ENCODE measurements at regions not wholly inside any gene's neighbourhood (a gene's known extent, or its start where the extent isn't known, plus 50 kb on each side); places are given as distances from the start of the nearest gene placed in this dataset.
A peak's percentile ranks its signal among the peaks of the same experiment; 100 is the strongest.

DNA sequence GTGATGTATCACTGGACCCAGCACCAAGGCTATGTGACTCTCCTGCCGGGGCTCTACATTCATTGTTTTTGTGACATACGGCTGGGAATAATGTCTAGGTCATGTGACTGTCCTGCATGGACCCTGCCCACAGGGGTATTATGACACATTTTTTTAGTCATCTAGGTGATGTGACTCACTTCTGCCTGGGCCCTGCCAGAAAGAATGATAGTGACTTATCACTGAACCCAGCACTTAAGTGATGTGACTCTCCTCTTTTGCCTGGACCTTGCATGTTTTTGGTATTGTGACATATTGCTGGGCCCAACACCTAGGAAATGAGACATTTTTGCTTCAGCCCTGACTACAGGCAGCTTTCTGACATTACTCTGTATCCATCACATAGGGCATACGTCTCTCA lies 51.1 kb upstream of the ZNF107 start:
- DNase-seq, result peak; percentile 47

DNA sequence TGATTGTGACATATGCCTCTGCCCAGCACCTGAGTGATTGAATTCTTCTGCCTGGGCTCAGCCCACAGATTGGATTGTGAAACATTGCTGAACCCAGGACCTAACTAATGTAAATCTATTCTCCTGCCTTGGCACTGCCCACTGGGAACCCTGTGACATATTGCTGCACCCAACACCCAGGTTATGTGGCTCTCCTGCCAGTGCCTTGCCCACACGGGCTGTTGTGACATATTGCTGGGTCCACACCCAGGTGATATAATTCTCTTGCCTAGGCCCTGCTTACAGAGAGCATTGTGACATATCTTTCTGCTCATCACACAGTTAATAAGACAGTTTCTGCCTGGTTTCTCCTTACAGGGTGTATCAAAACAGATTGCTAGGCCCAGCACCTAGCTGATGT lies 50.8 kb upstream of the ZNF680 start:
- no peak for DNase-seq
